Endothelial cell of umbilical vein (primary cell): ENCODE measurements at regions not wholly inside any gene's neighbourhood (a gene's known extent, or its start where the extent isn't known, plus 50 kb on each side); places are given as distances from the start of the nearest gene placed in this dataset.

Experiments used
- BruUV-seq: library from RNA; stranded (reverse); fragments of 400-500 nt; replicated peaks from 2 replicates; lab custom pipeline; 2021; lab: Mats Ljungman, UMichigan
- CTCF ChIA-PET: fragments of 300-600, 350-600 bp; sonication (Branson Sonifier 250); formaldehyde crosslinking; loops from one replicate; lab custom pipeline; 2021; ENCODE audit warnings: antibody characterized with exemption, inconsistent platforms; lab: Charles Lee
- POLR2A ChIA-PET: fragments of 300-600, 350-600 bp; sonication (Branson Sonifier 250); formaldehyde crosslinking; loops from one replicate; lab custom pipeline; 2021; ENCODE audit warnings: antibody characterized with exemption, inconsistent platforms; lab: Charles Lee
- DNase-seq: peaks from one replicate; pipeline ENCODE4 v3.0.0-alpha.2; 2011; ENCODE audit warnings: low read depth, low spot score
- FAIRE-seq: peaks from 2 replicates; lab custom pipeline; 2011; peaks lifted over from hg19 to GRCh38; lab: Jason Lieb, UNC
- H2AFZ ChIP-seq: 2 replicates; pipeline ENCODE4 v1.6.0; 2012; ENCODE audit warnings: low read depth, low read length, control low read depth, inconsistent platforms
- H3K27ac ChIP-seq: 2 replicates; pipeline ENCODE4 v1.5.1; 2011; ENCODE audit warnings: low read depth, mild to moderate bottlenecking, control low read depth, low read length, moderate library complexity; ENCODE audit not compliant: insufficient read depth
- H3K27me3 ChIP-seq, 2 experiments: 2 replicates each; pipeline versions ENCODE4 v1.6.0 to v1.6.1; 2011; ENCODE audit warnings: low read length in 2 of 2, mixed read lengths in 1 of 2; ENCODE audit not compliant: control insufficient read depth in 2 of 2, insufficient read depth in 2 of 2
- H3K36me3 ChIP-seq, 2 experiments: 2 replicates in 1 of 2; 3 replicates in 1 of 2; pipeline ENCODE4 v1.5.1; 2011; ENCODE audit warnings: low read length in 2 of 2, mild to moderate bottlenecking in 1 of 2, moderate library complexity in 1 of 2; ENCODE audit not compliant: control insufficient read depth in 2 of 2, insufficient read depth in 2 of 2; ENCODE audit errors: extremely low read depth in 1 of 2
- H3K4me1 ChIP-seq: 3 replicates; pipeline ENCODE4 v1.5.1; 2011; ENCODE audit warnings: mild to moderate bottlenecking, low read length; ENCODE audit not compliant: control insufficient read depth, insufficient read depth; ENCODE audit errors: extremely low read depth
- H3K4me2 ChIP-seq: 2 replicates; pipeline ENCODE4 v1.6.1; 2011; ENCODE audit warnings: low read length, control low read depth, mixed read lengths; ENCODE audit not compliant: insufficient read depth
- H3K4me3 ChIP-seq, 3 experiments: fragments of 200-600 bp in 1 of 3; sonication (generic), shearing (Covaris generic) in 1 of 3; replicated peaks in 1 of 3; 2 replicates each; pipeline ENCODE4 v1.5.1; 2011 to 2016; ENCODE audit warnings: control low read depth in 3 of 3, low read length in 3 of 3, mild to moderate bottlenecking in 2 of 3, inconsistent platforms in 1 of 3, low read depth in 1 of 3, moderate library complexity in 1 of 3; ENCODE audit not compliant: insufficient read depth in 1 of 3
- H3K79me2 ChIP-seq: 2 replicates; pipeline ENCODE4 v1.6.0; 2012; ENCODE audit warnings: low read length, inconsistent platforms; ENCODE audit not compliant: control insufficient read depth, insufficient read depth
- H3K9ac ChIP-seq: replicated peaks from 2 replicates; pipeline ENCODE3; 2011; ENCODE audit warnings: low read length, control low read depth; ENCODE audit not compliant: insufficient read depth; ENCODE audit errors: extremely low read depth
- H3K9me1 ChIP-seq: replicated peaks from 3 replicates; pipeline ENCODE4 v1.6.0; 2011; ENCODE audit warnings: mild to moderate bottlenecking, low read length; ENCODE audit not compliant: control insufficient read depth, insufficient read depth; ENCODE audit errors: extremely low read depth
- H3K9me3 ChIP-seq: replicated peaks from 2 replicates; pipeline ENCODE4 v1.5.1; 2012; ENCODE audit warnings: low read length, inconsistent platforms; ENCODE audit not compliant: control insufficient read depth, insufficient read depth
- H4K20me1 ChIP-seq: replicated peaks from 2 replicates; pipeline ENCODE3; 2011; ENCODE audit warnings: mild to moderate bottlenecking, low read length; ENCODE audit not compliant: control insufficient read depth, insufficient read depth; ENCODE audit errors: extremely low read depth
- CTCF ChIP-seq, 2 donors: IDR thresholded peaks; 1 replicate in 1 of 2; 2 replicates in 1 of 2; pipeline ENCODE4 v1.5.1; 2011; ENCODE audit warnings: low read length in 2 of 2, mild to moderate bottlenecking in 2 of 2, moderate library complexity in 2 of 2, control low read depth in 1 of 2, inconsistent platforms in 1 of 2, low read depth in 1 of 2; ENCODE audit not compliant: insufficient read depth in 1 of 2; ENCODE audit errors: extremely low read depth in 1 of 2
- EZH2 ChIP-seq: IDR thresholded peaks from 2 replicates; pipeline ENCODE4 v1.6.1; 2012; ENCODE audit warnings: borderline replicate concordance, low read depth, mild to moderate bottlenecking, moderate library complexity, low read length, inconsistent platforms; ENCODE audit not compliant: severe bottlenecking
- FOS ChIP-seq: IDR thresholded peaks from 2 replicates; pipeline ENCODE4 v1.6.1; 2011; ENCODE audit warnings: mild to moderate bottlenecking, low read length, moderate library complexity, borderline replicate concordance; ENCODE audit not compliant: insufficient read depth
- GATA2 ChIP-seq: IDR thresholded peaks from 2 replicates; pipeline ENCODE4 v1.7.0; 2011; ENCODE audit warnings: low read depth, mild to moderate bottlenecking, moderate library complexity, mixed read lengths, low read length; ENCODE audit not compliant: insufficient read length, insufficient read depth
- JUN ChIP-seq: IDR thresholded peaks from 2 replicates; pipeline ENCODE4 v1.6.1; 2011; ENCODE audit warnings: borderline replicate concordance, low read depth; ENCODE audit not compliant: insufficient read length, insufficient read depth
- MYC ChIP-seq: IDR thresholded peaks from one replicate; pipeline ENCODE4 v1.6.1; 2011; ENCODE audit warnings: mild to moderate bottlenecking, low read depth, low read length
- POLR2A ChIP-seq: IDR thresholded peaks from 2 replicates; pipeline ENCODE4 v1.6.1; 2012; ENCODE audit warnings: low read depth, mild to moderate bottlenecking, control low read depth, low read length
- POLR2AphosphoS5 ChIP-seq: IDR thresholded peaks from 2 replicates; pipeline ENCODE4 v1.6.1; 2012; ENCODE audit warnings: low read depth, mild to moderate bottlenecking, control low read depth, low read length, moderate library complexity; ENCODE audit not compliant: insufficient read depth
- dilution Hi-C: fragments of 300-500 bp; cut with MboI; formaldehyde crosslinking; loops from one replicate; pipeline ENCODE4 v1.15.0; 2019; ENCODE audit warnings: low sequenced_read_pairs; ENCODE audit not compliant: extremely low pct_ligation_motif_present
- intact Hi-C: fragments of 100-400 bp; cut with micrococcal nuclease; formaldehyde crosslinking; loops from one replicate; pipeline ENCODE4 v1.10.0; 2022
- TF ChIP-seq, protein P1 (sequence below): IDR thresholded peaks from 2 replicates; pipeline ENCODE4 v1.6.1; 2011; ENCODE audit not compliant: insufficient read depth, insufficient read length

- dilution Hi-C loops (no loop called here), intact Hi-C loops (no loop called here)
- no peak overlapping the region for H3K4me2 ChIP-seq
- TF ChIP-seq CTCF (IDR thresholded peaks at IDR 0.05; ENCODE audit: extremely low read depth in 1 of 2, insufficient read depth in 1 of 2, low read depth in 1 of 2, low read length in 2 of 2): no peak
- no peak for TF ChIP-seq FOS
- no peak for TF ChIP-seq EZH2
- TF ChIP-seq, protein P1, sequence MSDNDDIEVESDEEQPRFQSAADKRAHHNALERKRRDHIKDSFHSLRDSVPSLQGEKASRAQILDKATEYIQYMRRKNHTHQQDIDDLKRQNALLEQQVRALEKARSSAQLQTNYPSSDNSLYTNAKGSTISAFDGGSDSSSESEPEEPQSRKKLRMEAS: no peak
- TF ChIP-seq GATA2: no peak
- no peak for TF ChIP-seq MYC
- TF ChIP-seq POLR2A: no peak
- no peak for TF ChIP-seq JUN
- no peak for TF ChIP-seq POLR2AphosphoS5
- no peaks in the 10 kb centered on the region for H4K20me1 ChIP-seq
- BruUV-seq: no TSS peak
- no peaks in the 10 kb centered on the region for H3K27me3 ChIP-seq
- DNase-seq (no peak), FAIRE-seq (no peak)
- no peaks in the 10 kb centered on the region for H3K9me1 ChIP-seq
- H3K9me3 ChIP-seq: no peaks in the 10 kb centered on the region
- no peaks in the 10 kb centered on the region for H3K79me2 ChIP-seq
- no peak overlapping the region for H3K4me3 ChIP-seq
- ChIA-PET CTCF (interaction anchor here (2.1 kb wide), 1 partner anchor 12 kb away, joined by 5 read pairs; no protein-coding TSS in a partner anchor), POLR2A (no interaction called here)
- no peak overlapping the region for H3K27ac ChIP-seq
- no peak overlapping the region for H2AFZ ChIP-seq
- H3K4me1 ChIP-seq: no peaks in the 10 kb centered on the region
- H3K9ac ChIP-seq: no peak overlapping the region
- no peaks in the 10 kb centered on the region for H3K36me3 ChIP-seq
These were observed 457.4 kb upstream of the SEMA3D start for GRCh38 chr7:85644272-85644671.
